ENCODE measurements at regions not wholly inside any gene's neighbourhood (a gene's known extent, or its start where the extent isn't known, plus 50 kb on each side); places are given as distances from the start of the nearest gene placed in this dataset.

DNA sequence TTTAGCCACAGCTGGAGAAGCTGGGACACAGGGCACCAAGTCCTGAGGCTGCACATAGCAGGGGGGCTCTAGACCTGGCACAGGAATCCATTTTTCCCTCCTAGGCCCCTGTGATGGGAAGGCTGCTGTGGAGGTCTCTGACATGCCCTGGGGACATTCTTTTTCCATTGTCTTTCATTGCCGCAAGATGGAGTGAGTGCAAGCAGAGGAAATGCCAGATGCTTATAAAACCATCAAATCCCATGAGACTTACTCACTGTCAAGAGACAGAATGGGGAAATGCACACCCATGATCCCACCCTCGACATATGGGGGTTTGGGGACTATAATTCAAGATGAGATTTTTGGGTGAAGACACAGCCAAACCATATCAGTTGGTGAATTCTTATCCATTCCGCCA lies 94.7 kb upstream of the FERD3L start:
- Histone ChIP-seq H2AK5ac (ENCODE audit: low read depth, low read length) (no peak overlapping the region), H3K56ac (ENCODE audit: extremely low read depth, insufficient read depth, low read length) (no peak overlapping the region), H3K36me3 (ENCODE audit: control insufficient read depth, insufficient read depth, low read length) (no peaks in the 10 kb centered on the region), H3K27ac (ENCODE audit: insufficient read depth, low read length) (no peak overlapping the region), H3K14ac (replicated peaks; ENCODE audit: low read depth, low read length) (no peak overlapping the region), H3K23ac (ENCODE audit: low read depth, low read length) (no peak overlapping the region), H3K9me1 (ENCODE audit: insufficient read depth, low read length) (no peaks in the 10 kb centered on the region), H4K8ac (ENCODE audit: low read depth in 2 of 2, low read length in 2 of 2) (no peak overlapping the region), H3K18ac (ENCODE audit: low read depth, low read length) (no peak overlapping the region), H3K4me1 (ENCODE audit: control insufficient read depth, insufficient read depth, low read length) (no peaks in the 10 kb centered on the region), H3K27me3 (ENCODE audit: control insufficient read depth, insufficient read depth, low read length) (no peaks in the 10 kb centered on the region), H2BK120ac (ENCODE audit: low read depth, low read length) (no peak overlapping the region), H4K20me1 (ENCODE audit: insufficient read depth, low read length) (no peaks in the 10 kb centered on the region), H2AFZ (replicated peaks; ENCODE audit: low read length, poor library complexity) (no peak overlapping the region), H2BK5ac (ENCODE audit: low read depth, low read length, poor library complexity, severe bottlenecking) (no peak overlapping the region), H4K5ac (ENCODE audit: low read depth, low read length) (no peak overlapping the region), H2BK15ac (ENCODE audit: low read depth, low read length) (no peak overlapping the region), H3K4me2 (ENCODE audit: low read depth, low read length) (no peak overlapping the region), H4K91ac (ENCODE audit: insufficient read depth, low read depth, low read length) (no peak overlapping the region), H3K4me3 (ENCODE audit: insufficient read depth, low read depth, low read length) (no peak overlapping the region), H2AK9ac (replicated peaks; ENCODE audit: low read depth, low read length, poor library complexity) (no peak overlapping the region), H3K79me1 (ENCODE audit: low read depth in 1 of 2, low read length in 2 of 2) (no peaks in the 10 kb centered on the region), H3K9ac (ENCODE audit: low read depth, low read length) (no peak overlapping the region), H2BK20ac (ENCODE audit: low read depth, low read length) (no peak overlapping the region), H3K9me3 (ENCODE audit: control insufficient read depth, insufficient read depth, low read length) (0 out of 2 replicates have a peak, but pooled peaks cover 2% of the 10 kb centered on the region), H3K4ac (ENCODE audit: low read depth, low read length) (no peak overlapping the region)
- ATAC-seq (ENCODE audit: low read depth): no peak
- BruUV-seq (replicated peaks): no TSS peak
- in situ Hi-C loops (cut with MboI; ENCODE audit: low sequenced_read_pairs): no loop called here
- no CpG with 5 or more reads among the region's 3 CpGs for WGBS, 2 experiments (ENCODE audit: extremely low coverage in 2 of 2, insufficient read length in 1 of 2)
- intact Hi-C loops (cut with micrococcal nuclease): no loop called here
- dilution Hi-C loops (cut with HindIII; ENCODE audit: low sequenced_read_pairs, unreplicated experiment): no loop called here
- CTCF ChIA-PET: no interaction called here
- no peak for DNase-seq
- no peak for TF ChIP-seq CEBPB (IDR thresholded peaks at IDR 0.05; ENCODE audit: low read depth, low read length)
- TF ChIP-seq FOS (IDR thresholded peaks at IDR 0.05; ENCODE audit: low read depth, low read length): no peak
- TF ChIP-seq, protein P1, sequence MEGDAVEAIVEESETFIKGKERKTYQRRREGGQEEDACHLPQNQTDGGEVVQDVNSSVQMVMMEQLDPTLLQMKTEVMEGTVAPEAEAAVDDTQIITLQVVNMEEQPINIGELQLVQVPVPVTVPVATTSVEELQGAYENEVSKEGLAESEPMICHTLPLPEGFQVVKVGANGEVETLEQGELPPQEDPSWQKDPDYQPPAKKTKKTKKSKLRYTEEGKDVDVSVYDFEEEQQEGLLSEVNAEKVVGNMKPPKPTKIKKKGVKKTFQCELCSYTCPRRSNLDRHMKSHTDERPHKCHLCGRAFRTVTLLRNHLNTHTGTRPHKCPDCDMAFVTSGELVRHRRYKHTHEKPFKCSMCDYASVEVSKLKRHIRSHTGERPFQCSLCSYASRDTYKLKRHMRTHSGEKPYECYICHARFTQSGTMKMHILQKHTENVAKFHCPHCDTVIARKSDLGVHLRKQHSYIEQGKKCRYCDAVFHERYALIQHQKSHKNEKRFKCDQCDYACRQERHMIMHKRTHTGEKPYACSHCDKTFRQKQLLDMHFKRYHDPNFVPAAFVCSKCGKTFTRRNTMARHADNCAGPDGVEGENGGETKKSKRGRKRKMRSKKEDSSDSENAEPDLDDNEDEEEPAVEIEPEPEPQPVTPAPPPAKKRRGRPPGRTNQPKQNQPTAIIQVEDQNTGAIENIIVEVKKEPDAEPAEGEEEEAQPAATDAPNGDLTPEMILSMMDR (conservative IDR thresholded peaks at IDR 0.05; ENCODE audit: low read depth, low read length): no peak
- TF ChIP-seq MAZ (IDR thresholded peaks at IDR 0.05; ENCODE audit: borderline replicate concordance, low read depth, low read length): no peak
- no peak for TF ChIP-seq RAD21 (IDR thresholded peaks at IDR 0.05; ENCODE audit: low read length)
- TF ChIP-seq MAFK (IDR thresholded peaks at IDR 0.05; ENCODE audit: low read depth, low read length): no peak
- TF ChIP-seq CHD1 (IDR thresholded peaks at IDR 0.05; ENCODE audit: low read depth, low read length): no peak
- TF ChIP-seq BHLHE40 (IDR thresholded peaks at IDR 0.05; ENCODE audit: low read depth, low read length): no peak
- no peak for TF ChIP-seq POLR2A (IDR thresholded peaks at IDR 0.05; ENCODE audit: low read depth, low read length)
- TF ChIP-seq, protein P2, sequence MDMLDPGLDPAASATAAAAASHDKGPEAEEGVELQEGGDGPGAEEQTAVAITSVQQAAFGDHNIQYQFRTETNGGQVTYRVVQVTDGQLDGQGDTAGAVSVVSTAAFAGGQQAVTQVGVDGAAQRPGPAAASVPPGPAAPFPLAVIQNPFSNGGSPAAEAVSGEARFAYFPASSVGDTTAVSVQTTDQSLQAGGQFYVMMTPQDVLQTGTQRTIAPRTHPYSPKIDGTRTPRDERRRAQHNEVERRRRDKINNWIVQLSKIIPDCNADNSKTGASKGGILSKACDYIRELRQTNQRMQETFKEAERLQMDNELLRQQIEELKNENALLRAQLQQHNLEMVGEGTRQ (IDR thresholded peaks at IDR 0.05; ENCODE audit: low read depth, low read length): no peak
- TF ChIP-seq SMC3 (IDR thresholded peaks at IDR 0.05; ENCODE audit: low read depth, low read length): no peak
- no peak for TF ChIP-seq RCOR1 (IDR thresholded peaks at IDR 0.05; ENCODE audit: insufficient replicate concordance, low read length)
- no peak for TF ChIP-seq RFX5 (IDR thresholded peaks at IDR 0.05; ENCODE audit: low read depth, low read length)
- TF ChIP-seq NFE2L2 (IDR thresholded peaks at IDR 0.05; ENCODE audit: low read depth, low read length): no peak
- no peak for TF ChIP-seq MXI1 (IDR thresholded peaks at IDR 0.05; ENCODE audit: borderline replicate concordance, low read depth, low read length)
- POLR2A ChIA-PET (ENCODE audit: unreplicated experiment): no interaction called here
